ENCODE measurements at regions not wholly inside any gene's neighbourhood (a gene's known extent, or its start where the extent isn't known, plus 50 kb on each side); places are given as distances from the start of the nearest gene placed in this dataset.

DNA sequence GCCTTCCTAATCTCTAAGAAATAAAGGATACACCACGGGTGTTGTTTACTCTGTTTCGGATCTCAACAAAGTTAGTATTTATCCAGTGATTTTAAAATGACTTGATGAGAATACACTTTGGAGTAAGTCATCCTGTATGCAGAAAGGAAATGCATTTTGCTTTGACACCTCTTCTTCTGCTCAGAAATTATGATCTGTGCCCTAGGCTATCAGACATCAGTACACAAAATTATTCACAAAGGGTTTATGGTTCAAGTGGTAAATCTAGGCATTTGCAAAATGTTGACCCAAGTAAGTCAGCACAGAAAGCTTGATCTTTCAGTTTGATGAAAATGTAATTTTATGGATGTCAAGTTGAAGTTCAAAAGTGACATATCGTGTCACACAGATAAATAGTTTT, 248.5 kb downstream of the ATP23 start:
- Histone ChIP-seq H3K27me3 (ENCODE audit: control insufficient read depth, insufficient read depth, low read length) (no peaks in the 10 kb centered on the region), H3K9me3 (ENCODE audit: control insufficient read depth, insufficient read depth, low read depth, low read length) (no peaks in the 10 kb centered on the region), H3K36me3 (ENCODE audit: control insufficient read depth, insufficient read depth, low read length) (no peaks in the 10 kb centered on the region), H3K4me1 (ENCODE audit: control insufficient read depth, insufficient read depth, low read length) (no peaks in the 10 kb centered on the region), H3K4me3 (ENCODE audit: low read depth in 2 of 2, low read length in 2 of 2) (no peak overlapping the region), H3K27ac (ENCODE audit: low read length) (no peak overlapping the region)
- POLR2A ChIA-PET = no interaction called here
- DNase-seq (ENCODE audit: low read depth, low spot score) (no peak), ATAC-seq (no peak)
- no TSS peak for BruUV-seq (replicated peaks)
- TF ChIP-seq POLR2AphosphoS5 (IDR thresholded peaks at IDR 0.05; ENCODE audit: low read depth, low read length) (no peak), SIN3A (IDR thresholded peaks at IDR 0.05; ENCODE audit: borderline replicate concordance, insufficient read depth, low read depth, low read length) (no peak), TCF7L2 (IDR thresholded peaks at IDR 0.05; ENCODE audit: low read depth, low read length) (no peak)
- TF ChIP-seq, protein P1, sequence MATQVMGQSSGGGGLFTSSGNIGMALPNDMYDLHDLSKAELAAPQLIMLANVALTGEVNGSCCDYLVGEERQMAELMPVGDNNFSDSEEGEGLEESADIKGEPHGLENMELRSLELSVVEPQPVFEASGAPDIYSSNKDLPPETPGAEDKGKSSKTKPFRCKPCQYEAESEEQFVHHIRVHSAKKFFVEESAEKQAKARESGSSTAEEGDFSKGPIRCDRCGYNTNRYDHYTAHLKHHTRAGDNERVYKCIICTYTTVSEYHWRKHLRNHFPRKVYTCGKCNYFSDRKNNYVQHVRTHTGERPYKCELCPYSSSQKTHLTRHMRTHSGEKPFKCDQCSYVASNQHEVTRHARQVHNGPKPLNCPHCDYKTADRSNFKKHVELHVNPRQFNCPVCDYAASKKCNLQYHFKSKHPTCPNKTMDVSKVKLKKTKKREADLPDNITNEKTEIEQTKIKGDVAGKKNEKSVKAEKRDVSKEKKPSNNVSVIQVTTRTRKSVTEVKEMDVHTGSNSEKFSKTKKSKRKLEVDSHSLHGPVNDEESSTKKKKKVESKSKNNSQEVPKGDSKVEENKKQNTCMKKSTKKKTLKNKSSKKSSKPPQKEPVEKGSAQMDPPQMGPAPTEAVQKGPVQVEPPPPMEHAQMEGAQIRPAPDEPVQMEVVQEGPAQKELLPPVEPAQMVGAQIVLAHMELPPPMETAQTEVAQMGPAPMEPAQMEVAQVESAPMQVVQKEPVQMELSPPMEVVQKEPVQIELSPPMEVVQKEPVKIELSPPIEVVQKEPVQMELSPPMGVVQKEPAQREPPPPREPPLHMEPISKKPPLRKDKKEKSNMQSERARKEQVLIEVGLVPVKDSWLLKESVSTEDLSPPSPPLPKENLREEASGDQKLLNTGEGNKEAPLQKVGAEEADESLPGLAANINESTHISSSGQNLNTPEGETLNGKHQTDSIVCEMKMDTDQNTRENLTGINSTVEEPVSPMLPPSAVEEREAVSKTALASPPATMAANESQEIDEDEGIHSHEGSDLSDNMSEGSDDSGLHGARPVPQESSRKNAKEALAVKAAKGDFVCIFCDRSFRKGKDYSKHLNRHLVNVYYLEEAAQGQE (IDR thresholded peaks at IDR 0.05; ENCODE audit: insufficient read depth in 1 of 2, low read depth in 2 of 2, low read length in 1 of 2) = no peak
- intact Hi-C loops (cut with micrococcal nuclease; ENCODE audit: unreplicated experiment) (no loop called here), in situ Hi-C loops (cut with HindIII; ENCODE audit: low pct_unique_long_range_greater_than_20kb, low sequenced_read_pairs) (no loop called here)
- CTCF ChIA-PET = no interaction called here

DNA sequence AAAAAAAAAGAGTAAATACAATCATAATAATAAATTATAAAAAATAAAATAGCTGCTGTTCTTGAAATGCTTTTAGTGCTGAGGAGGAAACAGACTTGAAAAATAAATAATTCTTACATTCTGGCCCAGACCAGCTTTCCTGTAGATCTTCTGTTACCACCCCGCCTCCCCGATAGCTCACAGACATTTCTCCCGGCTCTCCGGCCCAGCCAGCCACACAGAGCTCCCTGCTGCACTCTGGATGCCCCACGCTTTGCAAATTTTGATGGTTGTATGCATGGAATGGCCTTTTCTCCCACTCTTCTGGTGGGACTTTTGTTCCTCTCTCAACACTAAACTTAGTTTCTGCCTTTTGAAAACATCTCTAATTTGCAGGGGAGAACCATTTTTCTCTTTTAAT, 249.3 kb downstream of the ATP23 start:
- no peak for TF ChIP-seq CTCF (IDR thresholded peaks at IDR 0.05)
- TF ChIP-seq, protein P1 (IDR thresholded peaks at IDR 0.05; ENCODE audit: insufficient read depth in 1 of 2, low read depth in 2 of 2, low read length in 1 of 2) = no peak
- intact Hi-C loops (cut with micrococcal nuclease; ENCODE audit: unreplicated experiment) = no loop called here
- no peaks in the 10 kb centered on the region for H3K9me3 ChIP-seq (ENCODE audit: control insufficient read depth, insufficient read depth, low read depth, low read length)
- no peak for DNase-seq (ENCODE audit: low read depth, low spot score)
- H3K27me3 ChIP-seq (ENCODE audit: control insufficient read depth, insufficient read depth, low read length) = no peaks in the 10 kb centered on the region
- no TSS peak for BruUV-seq (replicated peaks)
- in situ Hi-C loops (cut with HindIII; ENCODE audit: low pct_unique_long_range_greater_than_20kb, low sequenced_read_pairs) = no loop called here
- H3K4me3 ChIP-seq (ENCODE audit: low read depth in 2 of 2, low read length in 2 of 2) = no peak overlapping the region
- ATAC-seq = no peak
- no peaks in the 10 kb centered on the region for H3K36me3 ChIP-seq (ENCODE audit: control insufficient read depth, insufficient read depth, low read length)
- H3K4me1 ChIP-seq (ENCODE audit: control insufficient read depth, insufficient read depth, low read length) = no peaks in the 10 kb centered on the region
- POLR2A ChIA-PET = no interaction called here
- no peak overlapping the region for H3K27ac ChIP-seq (ENCODE audit: low read length)
- CTCF ChIA-PET = no interaction called here

Data from Panc1 (cell line).